Ishikawa (cell line): ENCODE measurements at regions not wholly inside any gene's neighbourhood (a gene's known extent, or its start where the extent isn't known, plus 50 kb on each side); places are given as distances from the start of the nearest gene placed in this dataset.

Experiments
- CEBPB ChIP-seq: IDR thresholded peaks from 2 replicates; pipeline ENCODE4 v1.6.1; 2012
- CREB1 ChIP-seq: IDR thresholded peaks from 2 replicates; pipeline ENCODE4 v1.6.1; 2012; ENCODE audit warnings: low read depth
- EGR1 ChIP-seq: IDR thresholded peaks from 2 replicates; pipeline ENCODE4 v1.6.1; 2012
- EP300 ChIP-seq: IDR thresholded peaks from 2 replicates; pipeline ENCODE4 v1.6.1; 2012; ENCODE audit warnings: borderline replicate concordance
- FOXM1 ChIP-seq: IDR thresholded peaks from 2 replicates; pipeline ENCODE4 v1.6.1; 2012; ENCODE audit warnings: low read depth, borderline replicate concordance
- MAX ChIP-seq: IDR thresholded peaks from 2 replicates; pipeline ENCODE4 v1.6.1; 2012
- NFIC ChIP-seq: IDR thresholded peaks from 2 replicates; pipeline ENCODE4 v1.6.1; 2012
- RAD21 ChIP-seq: IDR thresholded peaks from 2 replicates; pipeline ENCODE4 v1.6.1; 2012; ENCODE audit warnings: low read depth
- REST ChIP-seq: IDR thresholded peaks from 2 replicates; pipeline ENCODE4 v1.6.1; 2012; ENCODE audit warnings: low read depth, mild to moderate bottlenecking
- TAF1 ChIP-seq: IDR thresholded peaks from 2 replicates; pipeline ENCODE4 v1.6.1; 2012; ENCODE audit warnings: low read depth, mild to moderate bottlenecking
- TCF12 ChIP-seq: IDR thresholded peaks from 2 replicates; pipeline ENCODE4 v1.6.1; 2012; ENCODE audit warnings: low read depth
- TEAD4 ChIP-seq: IDR thresholded peaks from 2 replicates; pipeline ENCODE4 v1.6.1; 2012
- USF1 ChIP-seq: IDR thresholded peaks from 2 replicates; pipeline ENCODE4 v1.6.1; 2012
- YY1 ChIP-seq: IDR thresholded peaks from 2 replicates; pipeline ENCODE4 v1.6.1; 2012; ENCODE audit warnings: low read depth
- ZBTB7A ChIP-seq: IDR thresholded peaks from 2 replicates; pipeline ENCODE4 v1.6.1; 2012; ENCODE audit warnings: low read depth

GRCh38 chr6:43907312-43907711 lies 137.3 kb downstream of the VEGFA start:
- TF ChIP-seq TCF12 (no peak), CEBPB (no peak), FOXM1 (no peak), NFIC (no peak), TAF1 (no peak), CREB1 (no peak), MAX (no peak), TEAD4 (no peak), EP300 (no peak), RAD21 (no peak), YY1 (no peak), USF1 (no peak), REST (no peak), ZBTB7A (no peak), EGR1 (no peak)

- TF ChIP-seq TCF12 (no peak), REST (no peak), MAX (no peak)
Observed at GRCh38 chr6:43904311-43905123, 134.5 kb downstream of the VEGFA start.

- no peak for TF ChIP-seq REST
- no peak for TF ChIP-seq MAX
- TF ChIP-seq YY1 = no peak
- no peak for TF ChIP-seq USF1
- TF ChIP-seq NFIC = no peak
- no peak for TF ChIP-seq EGR1
- TF ChIP-seq CEBPB = no peak
- no peak for TF ChIP-seq TEAD4
- no peak for TF ChIP-seq FOXM1
- TF ChIP-seq ZBTB7A = no peak
- no peak for TF ChIP-seq EP300
- no peak for TF ChIP-seq CREB1
- no peak for TF ChIP-seq TCF12
Observed at GRCh38 chr6:43903739-43904290, 133.8 kb downstream of the VEGFA start.

GRCh38 chr6:43901733-43902230 lies 131.8 kb downstream of the VEGFA start:
- no peak for TF ChIP-seq YY1
- TF ChIP-seq TCF12 = no peak
- TF ChIP-seq FOXM1 = no peak
- no peak for TF ChIP-seq REST
- TF ChIP-seq CREB1 = no peak
- TF ChIP-seq RAD21 = no peak
- no peak for TF ChIP-seq CEBPB
- no peak for TF ChIP-seq TAF1
- TF ChIP-seq USF1 = no peak
- TF ChIP-seq EGR1 = no peak
- no peak for TF ChIP-seq TEAD4
- TF ChIP-seq MAX = no peak
- no peak for TF ChIP-seq NFIC
- TF ChIP-seq ZBTB7A = no peak
- no peak for TF ChIP-seq EP300
